Nephron progenitor cell (in vitro differentiated cells): ENCODE measurements at regions not wholly inside any gene's neighbourhood (a gene's known extent, or its start where the extent isn't known, plus 50 kb on each side); places are given as distances from the start of the nearest gene placed in this dataset.
A peak's percentile ranks its signal among the peaks of the same experiment; 100 is the strongest.

Source experiments
- DNase-seq: peaks from one replicate; pipeline ENCODE4 v3.0.0; 2021
- H3K27ac Mint-ChIP-seq: 2 replicates; pipeline ENCODE4 v1.8.0; 2021; ENCODE audit warnings: mild to moderate bottlenecking, moderate library complexity, mixed read lengths
- H3K27me3 Mint-ChIP-seq: 2 replicates; pipeline ENCODE4 v1.8.0; 2021; ENCODE audit warnings: mild to moderate bottlenecking, low read depth, mixed read lengths; ENCODE audit not compliant: poor library complexity
- H3K36me3 Mint-ChIP-seq: 2 replicates; pipeline ENCODE4 v1.8.0; 2021; ENCODE audit warnings: low read depth, mixed read lengths
- H3K4me1 Mint-ChIP-seq: 2 replicates; pipeline ENCODE4 v1.8.0; 2021; ENCODE audit warnings: mixed read lengths
- H3K4me3 Mint-ChIP-seq: 2 replicates; pipeline ENCODE4 v1.8.0; 2021; ENCODE audit warnings: mild to moderate bottlenecking, moderate library complexity, mixed read lengths
- H3K9me3 Mint-ChIP-seq: 2 replicates; pipeline ENCODE4 v1.8.0; 2021; ENCODE audit warnings: mild to moderate bottlenecking, moderate library complexity, mixed read lengths
- TF ChIP-seq, protein P1 (sequence below): fragments of 200-600 bp; sonication (generic); IDR thresholded peaks from 2 replicates; pipeline ENCODE4 v1.5.0; 2021; ENCODE audit warnings: antibody characterized with exemption

DNA sequence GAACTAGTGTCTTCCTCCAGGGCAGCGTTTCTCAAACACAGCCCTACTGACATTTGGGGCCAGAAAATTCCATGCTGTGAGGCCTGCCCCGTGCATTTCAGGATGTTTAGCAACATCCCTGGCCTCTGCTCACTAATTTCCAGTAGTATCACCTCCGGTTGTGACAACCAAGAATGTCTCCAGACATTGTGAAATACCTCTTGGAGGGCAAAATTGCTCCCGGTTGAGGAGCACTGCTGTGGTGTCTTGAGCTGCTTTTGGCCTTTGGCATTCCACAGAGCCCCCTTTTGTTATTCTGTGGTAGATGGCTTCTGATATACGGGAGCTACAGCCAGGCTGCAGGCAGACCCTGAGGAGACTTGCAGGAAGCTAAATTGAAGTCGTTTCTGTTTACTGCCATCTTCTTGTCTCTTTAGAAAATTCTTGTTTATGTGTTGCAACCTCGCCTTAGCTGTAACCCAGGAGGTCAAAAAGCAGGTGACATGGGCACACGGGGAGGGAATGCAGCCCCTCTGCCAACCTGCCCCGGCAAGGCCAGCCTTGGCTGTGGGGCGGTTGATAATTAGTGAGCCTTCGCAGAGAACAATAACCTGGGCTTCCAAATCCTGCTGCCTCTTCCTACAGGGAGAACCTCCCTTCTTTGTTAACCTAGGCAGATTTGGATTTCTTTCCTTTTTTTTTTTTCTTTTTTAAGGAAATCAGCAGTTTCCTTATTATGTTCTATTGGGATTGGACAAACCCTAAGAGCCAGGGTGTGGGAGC, 74.7 kb upstream of the AKT3 start:
- TF ChIP-seq, protein P1, sequence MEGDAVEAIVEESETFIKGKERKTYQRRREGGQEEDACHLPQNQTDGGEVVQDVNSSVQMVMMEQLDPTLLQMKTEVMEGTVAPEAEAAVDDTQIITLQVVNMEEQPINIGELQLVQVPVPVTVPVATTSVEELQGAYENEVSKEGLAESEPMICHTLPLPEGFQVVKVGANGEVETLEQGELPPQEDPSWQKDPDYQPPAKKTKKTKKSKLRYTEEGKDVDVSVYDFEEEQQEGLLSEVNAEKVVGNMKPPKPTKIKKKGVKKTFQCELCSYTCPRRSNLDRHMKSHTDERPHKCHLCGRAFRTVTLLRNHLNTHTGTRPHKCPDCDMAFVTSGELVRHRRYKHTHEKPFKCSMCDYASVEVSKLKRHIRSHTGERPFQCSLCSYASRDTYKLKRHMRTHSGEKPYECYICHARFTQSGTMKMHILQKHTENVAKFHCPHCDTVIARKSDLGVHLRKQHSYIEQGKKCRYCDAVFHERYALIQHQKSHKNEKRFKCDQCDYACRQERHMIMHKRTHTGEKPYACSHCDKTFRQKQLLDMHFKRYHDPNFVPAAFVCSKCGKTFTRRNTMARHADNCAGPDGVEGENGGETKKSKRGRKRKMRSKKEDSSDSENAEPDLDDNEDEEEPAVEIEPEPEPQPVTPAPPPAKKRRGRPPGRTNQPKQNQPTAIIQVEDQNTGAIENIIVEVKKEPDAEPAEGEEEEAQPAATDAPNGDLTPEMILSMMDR, result no peak
- Mint-ChIP-seq H3K9me3 (no peaks in the 10 kb centered on the region), H3K36me3 (no peaks in the 10 kb centered on the region), H3K4me1 (peaks cover 19% of the 10 kb centered on the region), H3K4me3 (no peak overlapping the region), H3K27ac (no peak overlapping the region), H3K27me3 (peaks cover 9% of the 10 kb centered on the region)
- DNase-seq, result no peak

GRCh38 chr1:243924188-243924587, 74.1 kb upstream of the AKT3 start:
- Mint-ChIP-seq H3K36me3 (no peaks in the 10 kb centered on the region), H3K4me3 (no peak overlapping the region), H3K4me1 (peaks cover 21% of the 10 kb centered on the region), H3K27me3 (peaks cover 13% of the 10 kb centered on the region), H3K9me3 (no peaks in the 10 kb centered on the region), H3K27ac (no peak overlapping the region)
- TF ChIP-seq, protein P1, result no peak
- no peak for DNase-seq

DNA sequence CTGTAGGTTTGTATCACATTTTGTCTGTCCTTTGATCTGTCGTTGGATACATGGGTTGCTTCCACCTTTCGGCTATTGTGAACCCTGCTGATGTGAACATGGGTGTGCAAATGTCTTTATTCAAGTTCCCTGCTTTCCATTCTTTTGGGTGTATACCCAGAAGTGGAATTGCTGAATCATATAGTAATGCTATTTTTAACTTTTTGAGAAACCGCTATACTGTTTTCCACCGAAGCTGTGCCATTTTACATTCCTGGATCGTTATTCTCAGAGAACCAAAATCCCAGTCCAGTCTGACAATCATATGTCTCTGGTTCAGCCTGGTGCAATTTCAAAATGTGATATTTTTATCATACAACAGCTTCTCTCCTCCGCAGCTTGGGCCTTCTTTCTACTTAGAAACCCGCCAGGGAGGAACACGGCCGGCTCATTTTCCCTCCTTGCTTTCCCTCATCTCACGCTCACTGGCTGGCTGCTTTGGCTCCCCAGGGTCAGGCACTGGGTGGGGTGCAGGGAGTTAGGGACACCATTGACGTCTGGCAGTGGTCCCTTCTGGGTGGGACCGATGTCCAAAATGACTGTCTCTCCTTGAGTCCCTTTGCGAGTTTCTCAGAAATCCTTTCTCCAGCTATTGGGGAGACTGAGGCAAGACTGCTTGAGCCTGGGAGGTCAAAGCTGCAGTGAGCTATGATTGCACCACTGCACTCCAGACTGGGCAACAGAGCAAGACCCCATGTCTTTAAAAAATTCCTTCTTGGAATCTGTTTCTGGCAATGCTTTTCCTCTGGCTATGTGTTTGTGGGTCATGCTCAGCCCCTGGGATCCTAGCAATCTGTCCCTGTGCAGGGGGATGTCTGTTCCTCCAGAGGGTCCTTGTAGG, 73.5 kb upstream of the AKT3 start:
- Mint-ChIP-seq H3K27me3 (peaks cover 18% of the 10 kb centered on the region), H3K4me1 (peaks cover 23% of the 10 kb centered on the region), H3K4me3 (no peak overlapping the region), H3K36me3 (no peaks in the 10 kb centered on the region), H3K9me3 (no peaks in the 10 kb centered on the region), H3K27ac (no peak overlapping the region)
- TF ChIP-seq, protein P1, result no peak
- DNase-seq, result no peak

GRCh38 chr1:243921111-243921510, 71.1 kb upstream of the AKT3 start:
- peaks cover 41% of the 10 kb centered on the region for H3K4me1 Mint-ChIP-seq
- DNase-seq, result no peak
- H3K27me3 Mint-ChIP-seq, result peaks cover 40% of the 10 kb centered on the region
- no peaks in the 10 kb centered on the region for H3K9me3 Mint-ChIP-seq
- no peak overlapping the region for H3K4me3 Mint-ChIP-seq
- no peak overlapping the region for H3K27ac Mint-ChIP-seq
- no peaks in the 10 kb centered on the region for H3K36me3 Mint-ChIP-seq
- TF ChIP-seq, protein P1, result no peak

GRCh38 chr1:243917863-243918565, 68.0 kb upstream of the AKT3 start:
- peaks cover 65% of the 10 kb centered on the region for H3K27me3 Mint-ChIP-seq
- TF ChIP-seq, protein P1, result no peak
- peaks cover 32% of the 10 kb centered on the region for H3K4me1 Mint-ChIP-seq

More at GRCh38 chr1:243917863-243918565, 68.0 kb upstream of the AKT3 start:
- Mint-ChIP-seq H3K4me3 (peak overlapping the region; percentile 82), H3K9me3 (no peaks in the 10 kb centered on the region), H3K36me3 (no peaks in the 10 kb centered on the region), H3K27ac (no peak overlapping the region)
- no peak for DNase-seq
